ENCODE measurements at regions not wholly inside any gene's neighbourhood (a gene's known extent, or its start where the extent isn't known, plus 50 kb on each side); places are given as distances from the start of the nearest gene placed in this dataset.

GRCh38 chr3:164683489-164683888 is 394.8 kb downstream of the SI start:
- intact Hi-C loops (cut with micrococcal nuclease): no loop called here
- TF ChIP-seq DIDO1 (tag; IDR thresholded peaks at IDR 0.05; ENCODE audit: low read depth) (no peak), PHB (CRISPR knock-in tag; IDR thresholded peaks at IDR 0.05) (no peak), KLF16 (IDR thresholded peaks at IDR 0.05) (no peak), NCOA1 (IDR thresholded peaks at IDR 0.05; ENCODE audit: low read depth) (no peak), MEIS2 (IDR thresholded peaks at IDR 0.05; ENCODE audit: partially characterized antibody) (no peak), YY1 (IDR thresholded peaks at IDR 0.05; ENCODE audit: borderline replicate concordance in 1 of 3, control insufficient read depth in 1 of 3, extremely low read depth in 1 of 3, insufficient read depth in 3 of 3, insufficient read length in 1 of 3, insufficient replicate concordance in 2 of 3, low read depth in 1 of 3, low read length in 2 of 3) (no peak), CHD1 (IDR thresholded peaks at IDR 0.05; ENCODE audit: low read length) (no peak), CBX3 (IDR thresholded peaks at IDR 0.05; ENCODE audit: borderline replicate concordance in 1 of 2, low read length in 2 of 2) (no peak)

More at GRCh38 chr3:164683489-164683888, 394.8 kb downstream of the SI start:
- H3K9me1 ChIP-seq (ENCODE audit: control insufficient read depth, insufficient read depth, low read length): no peaks in the 10 kb centered on the region
- in situ Hi-C loops (cut with MboI): no loop called here
- H3K79me2 ChIP-seq (ENCODE audit: control insufficient read depth, insufficient read depth, low read length): no peaks in the 10 kb centered on the region
- H2AFZ ChIP-seq (ENCODE audit: low read depth, low read length): no peak overlapping the region
- no peaks in the 10 kb centered on the region for H3K4me1 ChIP-seq (replicated peaks in 1 of 2; ENCODE audit: control insufficient read depth in 2 of 2, insufficient read depth in 2 of 2, low read length in 2 of 2)
- no peaks in the 10 kb centered on the region for H3K9me3 ChIP-seq (replicated peaks; ENCODE audit: control insufficient read depth, insufficient read depth, low read depth, low read length)
- no peak overlapping the region for H3K4me2 ChIP-seq (ENCODE audit: insufficient read depth, low read length)
- ATAC-seq (no peak), DNase-seq (ENCODE audit: extremely low read depth in 1 of 4, low spot score in 3 of 4) (no peak), FAIRE-seq (no peak)
- no peaks in the 10 kb centered on the region for H3K36me3 ChIP-seq (ENCODE audit: control insufficient read depth, insufficient read depth, low read length)
- no peaks in the 10 kb centered on the region for H3K27me3 ChIP-seq (ENCODE audit: control insufficient read depth in 2 of 2, insufficient read depth in 2 of 2, low read length in 2 of 2)
- H3K27ac ChIP-seq (ENCODE audit: extremely low read depth, low read depth, low read length): no peak overlapping the region
- H3K4me3 ChIP-seq: no peak overlapping the region
- BruUV-seq (replicated peaks): no TSS peak
- no peak overlapping the region for H3K9ac ChIP-seq (ENCODE audit: insufficient read depth in 1 of 2, low read depth in 2 of 2, low read length in 2 of 2)
- H4K20me1 ChIP-seq (replicated peaks; ENCODE audit: control insufficient read depth, insufficient read depth, low read length): no peaks in the 10 kb centered on the region
- WGBS (ENCODE audit: insufficient coverage, low coverage, missing lambda C conversion rate): 3% methylated on average over 3 of the region's 3 CpGs
- ChIA-PET CTCF (ENCODE audit: low intra/inter-chr PET ratio) (no interaction called here), POLR2A (no interaction called here)
